Ectodermal cell (in vitro differentiated cells): ENCODE measurements at regions not wholly inside any gene's neighbourhood (a gene's known extent, or its start where the extent isn't known, plus 50 kb on each side); places are given as distances from the start of the nearest gene placed in this dataset.

Experiments used
- H3K27ac ChIP-seq: 2 replicates; pipeline ENCODE4 v1.7.0; 2013; ENCODE audit warnings: mild to moderate bottlenecking, low read depth, low read length; ENCODE audit not compliant: insufficient read depth, poor library complexity, severe bottlenecking
- H3K27me3 ChIP-seq: 2 replicates; pipeline ENCODE4 v1.7.0; 2013; ENCODE audit warnings: mild to moderate bottlenecking, low read length; ENCODE audit not compliant: insufficient read depth, control insufficient read depth, poor library complexity, severe bottlenecking
- H3K36me3 ChIP-seq: one replicate; pipeline ENCODE4 v1.7.0; 2013; ENCODE audit warnings: low read length; ENCODE audit not compliant: control insufficient read depth, insufficient read depth
- H3K4me1 ChIP-seq: one replicate; pipeline ENCODE4 v1.7.0; 2013; ENCODE audit warnings: low read length; ENCODE audit not compliant: control insufficient read depth, insufficient read depth
- H3K4me3 ChIP-seq: 2 replicates; pipeline ENCODE4 v1.7.0; 2013; ENCODE audit warnings: low read depth, low read length, control low read depth; ENCODE audit not compliant: insufficient read depth
- H3K9me3 ChIP-seq: 2 replicates; pipeline ENCODE4 v1.7.0; 2013; ENCODE audit warnings: mild to moderate bottlenecking, low read length, moderate library complexity; ENCODE audit not compliant: control insufficient read depth
- WGBS, 2 experiments: methylation state at CpG; one replicate each; pipeline ENCODE4 v1.1.7; 2013; ENCODE audit warnings: missing lambda C conversion rate in 2 of 2; 5-methylcytosine and 5-hydroxymethylcytosine counted together

DNA sequence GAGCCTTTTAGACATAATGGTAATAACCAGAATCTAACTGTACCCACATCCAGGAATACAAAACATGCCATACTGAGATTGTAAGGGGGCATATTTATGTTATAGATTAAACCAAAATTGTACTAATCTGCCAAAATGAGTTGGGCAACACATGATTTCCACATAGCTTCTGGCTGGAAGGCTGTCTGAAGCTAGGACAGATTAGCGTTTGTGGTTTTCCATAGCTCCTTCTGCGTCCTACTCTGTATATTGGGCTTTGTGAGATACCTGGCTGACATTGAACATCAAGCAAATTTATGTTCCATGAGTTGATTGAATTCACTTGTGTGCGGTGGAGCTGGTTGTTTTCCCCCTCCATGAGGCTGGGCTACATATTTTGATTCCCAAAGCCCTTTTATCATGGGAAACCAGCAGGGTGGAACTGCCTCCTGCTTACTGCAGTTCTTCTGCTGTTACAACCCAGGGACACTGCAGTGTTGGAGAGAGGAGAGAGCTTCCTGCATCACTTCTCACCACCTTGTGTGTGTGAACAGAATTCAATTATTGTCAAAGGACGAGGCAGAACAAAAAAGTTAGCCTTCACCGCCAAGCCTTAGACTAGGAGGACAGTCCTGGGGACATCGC lies 114.9 kb downstream of the C11orf91 start:
- H3K36me3 ChIP-seq, result no peaks in the 10 kb centered on the region
- H3K9me3 ChIP-seq, result no peaks in the 10 kb centered on the region
- H3K4me1 ChIP-seq, result no peaks in the 10 kb centered on the region
- no peaks in the 10 kb centered on the region for H3K27me3 ChIP-seq
- no peak overlapping the region for H3K4me3 ChIP-seq
- H3K27ac ChIP-seq, result no peak overlapping the region
- WGBS, 2 experiments, result 86 to 90% methylated on average over 6 of the region's 6 CpGs

DNA sequence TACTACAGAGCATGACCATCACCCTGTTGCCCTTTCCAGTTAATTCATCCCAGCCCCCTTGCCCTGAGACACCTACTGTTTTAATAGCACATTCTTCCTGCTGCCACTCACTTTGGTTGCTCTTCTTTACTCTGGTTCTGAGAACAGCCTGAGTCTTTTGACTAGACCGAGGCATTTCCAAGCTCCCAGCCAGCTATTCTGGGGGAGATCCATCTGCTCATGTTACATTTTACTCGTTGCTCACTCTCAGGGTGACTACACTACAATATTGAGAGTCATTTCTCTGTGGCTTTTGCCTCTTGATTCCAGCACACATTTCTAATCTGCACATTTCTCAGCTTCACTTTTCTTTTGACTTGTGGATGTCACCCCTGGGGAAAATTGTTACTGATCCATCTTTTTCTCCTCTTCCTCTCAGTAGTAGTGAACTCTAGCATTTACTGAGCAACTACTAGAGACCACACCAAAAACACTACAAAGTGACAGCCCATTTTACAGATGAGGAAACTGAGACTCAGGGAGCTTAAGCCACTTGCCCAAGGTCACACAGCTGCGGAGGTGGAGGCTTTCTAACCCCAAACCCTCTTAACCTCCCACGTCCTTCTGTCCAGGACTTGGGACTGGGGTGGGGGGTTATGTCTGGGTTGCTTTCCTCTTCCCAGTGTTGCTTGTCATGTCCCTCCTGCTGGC lies 117.8 kb downstream of the C11orf91 start:
- Histone ChIP-seq H3K36me3 (no peaks in the 10 kb centered on the region), H3K9me3 (no peaks in the 10 kb centered on the region), H3K4me1 (no peaks in the 10 kb centered on the region), H3K4me3 (no peak overlapping the region), H3K27ac (no peak overlapping the region), H3K27me3 (no peaks in the 10 kb centered on the region)
- 77 to 86% methylated on average over 3 to 4 of the region's 4 CpGs for WGBS, 2 experiments

DNA sequence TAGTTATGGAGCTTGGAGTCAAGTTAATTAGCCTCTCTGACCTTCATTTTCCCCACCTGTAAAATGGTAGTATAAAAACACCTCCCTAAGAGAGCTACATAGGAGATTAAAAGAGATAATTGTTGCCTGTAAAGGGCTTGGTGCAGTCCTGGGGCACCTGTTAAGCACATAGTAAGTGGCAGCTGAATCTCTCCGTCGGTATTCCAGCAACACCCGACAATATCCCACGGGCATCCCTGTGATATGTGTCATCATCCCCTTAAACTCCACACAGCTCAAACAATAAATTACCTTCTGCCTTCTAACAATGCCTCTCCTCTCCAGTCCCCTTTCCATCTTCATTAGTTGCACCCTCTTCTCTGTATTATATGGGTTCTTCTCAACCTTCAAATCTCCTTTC lies 121.5 kb downstream of the C11orf91 start:
- H3K9me3 ChIP-seq, result no peaks in the 10 kb centered on the region
- H3K4me1 ChIP-seq, result no peaks in the 10 kb centered on the region
- no peaks in the 10 kb centered on the region for H3K27me3 ChIP-seq
- no peak overlapping the region for H3K4me3 ChIP-seq
- H3K36me3 ChIP-seq, result no peaks in the 10 kb centered on the region
- H3K27ac ChIP-seq, result no peak overlapping the region
- WGBS, 2 experiments, result 88 to 97% methylated on average over 4 of the region's 4 CpGs

- H3K27me3 ChIP-seq, result no peaks in the 10 kb centered on the region
- H3K4me3 ChIP-seq, result no peak overlapping the region
- no peaks in the 10 kb centered on the region for H3K4me1 ChIP-seq
- H3K9me3 ChIP-seq, result no peaks in the 10 kb centered on the region
- H3K36me3 ChIP-seq, result no peaks in the 10 kb centered on the region
- 83% methylated on average over 6 of the region's 6 CpGs for WGBS, 2 experiments
- H3K27ac ChIP-seq, result peak overlapping the region; percentile 16
These were observed 123.4 kb downstream of the C11orf91 start for GRCh38 chr11:33577204-33577603.

DNA sequence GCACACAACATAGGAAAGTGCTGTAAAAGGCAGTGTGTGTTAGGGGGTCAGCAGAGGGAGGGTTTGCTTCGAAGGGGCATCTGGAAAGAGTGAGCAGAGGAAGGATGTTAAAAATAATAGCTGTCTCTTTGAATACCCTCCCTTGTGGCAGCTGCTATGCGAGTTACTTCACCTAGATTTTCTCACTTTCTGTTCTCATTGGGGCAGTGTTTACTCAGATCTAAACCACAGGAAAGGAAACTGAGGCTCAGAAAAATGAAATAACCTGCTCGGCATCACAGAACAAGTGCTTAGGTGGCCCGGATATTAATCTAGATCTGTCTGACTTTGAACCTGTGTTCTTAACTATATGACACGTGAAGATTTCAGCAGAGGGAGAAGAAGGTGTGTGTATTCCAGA lies 125.3 kb downstream of the C11orf91 start:
- H3K9me3 ChIP-seq, result no peaks in the 10 kb centered on the region
- no peak overlapping the region for H3K27ac ChIP-seq
- H3K4me1 ChIP-seq, result no peaks in the 10 kb centered on the region
- 92 to 97% methylated on average over 5 of the region's 5 CpGs for WGBS, 2 experiments
- H3K36me3 ChIP-seq, result no peaks in the 10 kb centered on the region
- no peak overlapping the region for H3K4me3 ChIP-seq
- H3K27me3 ChIP-seq, result no peaks in the 10 kb centered on the region

GRCh38 chr11:33574331-33574730 lies 126.3 kb downstream of the C11orf91 start:
- no peaks in the 10 kb centered on the region for H3K27me3 ChIP-seq
- no peaks in the 10 kb centered on the region for H3K9me3 ChIP-seq
- H3K27ac ChIP-seq, result no peak overlapping the region
- no peaks in the 10 kb centered on the region for H3K4me1 ChIP-seq
- WGBS, 2 experiments, result 94 to 96% methylated on average over 7 of the region's 7 CpGs
- no peaks in the 10 kb centered on the region for H3K36me3 ChIP-seq
- no peak overlapping the region for H3K4me3 ChIP-seq

- H3K4me1 ChIP-seq, result no peaks in the 10 kb centered on the region
- H3K27me3 ChIP-seq, result no peaks in the 10 kb centered on the region
- 96% methylated on average over 4 of the region's 4 CpGs for WGBS, 2 experiments
- H3K27ac ChIP-seq, result no peak overlapping the region
- no peaks in the 10 kb centered on the region for H3K36me3 ChIP-seq
- H3K9me3 ChIP-seq, result no peaks in the 10 kb centered on the region
- no peak overlapping the region for H3K4me3 ChIP-seq
These were observed 131.3 kb downstream of the C11orf91 start for GRCh38 chr11:33569333-33569732.

DNA sequence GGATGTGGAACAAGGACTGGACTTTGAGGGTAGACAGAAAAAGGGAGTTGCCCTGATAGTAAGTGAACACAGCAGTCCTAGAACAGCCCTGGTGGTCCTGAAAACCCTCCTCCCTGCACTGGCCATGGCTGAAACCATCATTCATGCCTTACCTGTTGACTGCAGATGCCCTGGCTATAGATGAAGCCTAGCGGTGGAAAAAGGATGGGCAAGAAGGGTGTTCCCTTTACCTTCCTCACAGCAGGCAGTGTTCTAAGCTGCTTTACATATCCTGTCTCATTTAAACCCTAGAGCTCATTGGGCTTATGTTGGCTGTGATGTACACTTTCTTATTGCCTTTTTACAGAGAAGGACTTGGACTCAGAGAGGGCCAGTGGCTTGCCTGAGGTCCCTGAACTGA lies 133.6 kb downstream of the C11orf91 start:
- H3K4me1 ChIP-seq, result no peaks in the 10 kb centered on the region
- H3K27me3 ChIP-seq, result no peaks in the 10 kb centered on the region
- no peak overlapping the region for H3K4me3 ChIP-seq
- no peaks in the 10 kb centered on the region for H3K36me3 ChIP-seq
- WGBS, 2 experiments, result 89 to 95% methylated on average over 1 of the region's 1 CpG
- no peak overlapping the region for H3K27ac ChIP-seq
- no peaks in the 10 kb centered on the region for H3K9me3 ChIP-seq

DNA sequence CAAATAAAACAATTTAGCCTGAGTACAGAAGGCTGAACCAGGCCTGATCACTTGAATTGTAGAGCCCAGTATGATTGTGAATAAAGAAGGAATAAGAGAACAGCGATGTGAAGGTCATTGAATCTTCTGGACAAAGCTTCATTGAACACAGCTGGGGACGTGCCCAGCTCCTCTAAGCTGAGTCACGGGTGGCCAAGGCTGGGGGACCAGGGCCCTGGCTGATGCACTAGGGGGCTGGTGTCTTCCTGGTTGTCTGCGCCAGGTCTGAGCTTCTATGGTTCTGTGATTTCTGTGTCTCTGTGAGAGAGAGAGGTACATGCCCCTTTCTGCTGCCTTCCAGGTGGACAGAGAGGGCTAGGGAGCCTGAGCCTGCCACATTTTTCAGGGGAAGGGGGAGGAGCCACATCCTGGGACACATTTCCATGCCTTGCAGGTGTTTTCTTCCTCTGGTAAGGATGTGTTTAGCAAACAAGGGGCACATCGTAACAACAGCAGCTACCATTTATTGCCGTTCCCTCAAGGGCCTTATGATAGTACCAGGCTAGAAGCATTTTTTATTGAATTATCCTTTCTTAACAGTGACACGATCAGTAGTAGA lies 135.7 kb downstream of the C11orf91 start:
- Histone ChIP-seq H3K27ac (no peak overlapping the region), H3K36me3 (no peaks in the 10 kb centered on the region), H3K9me3 (no peaks in the 10 kb centered on the region), H3K4me1 (no peaks in the 10 kb centered on the region), H3K27me3 (no peaks in the 10 kb centered on the region), H3K4me3 (no peak overlapping the region)
- WGBS, 2 experiments, result 89 to 94% methylated on average over 7 of the region's 7 CpGs

DNA sequence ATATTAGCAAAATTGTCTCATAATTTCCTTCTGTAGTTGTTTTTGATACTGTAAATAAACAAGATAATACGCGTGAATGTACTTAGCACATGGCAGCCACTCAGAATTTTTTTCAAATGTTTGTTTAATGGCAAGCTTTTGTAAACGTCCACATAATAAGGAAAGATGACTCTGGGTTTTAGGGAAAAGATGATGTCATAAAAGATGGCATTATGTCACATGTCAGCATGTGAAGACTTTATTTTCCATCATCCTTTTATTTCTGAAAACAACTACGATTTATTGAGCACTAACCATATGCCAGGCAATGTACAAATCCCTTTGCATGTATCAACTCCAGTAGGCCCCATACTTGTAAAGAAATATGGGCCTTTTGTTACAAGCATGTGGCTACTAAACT lies 139.9 kb downstream of the C11orf91 start:
- no peaks in the 10 kb centered on the region for H3K9me3 ChIP-seq
- H3K4me1 ChIP-seq, result no peaks in the 10 kb centered on the region
- H3K27ac ChIP-seq, result no peak overlapping the region
- no peak overlapping the region for H3K4me3 ChIP-seq
- 83 to 92% methylated on average over 4 of the region's 4 CpGs for WGBS, 2 experiments
- H3K27me3 ChIP-seq, result no peaks in the 10 kb centered on the region
- no peaks in the 10 kb centered on the region for H3K36me3 ChIP-seq
